GM03348 (cell line): ENCODE measurements at regions not wholly inside any gene's neighbourhood (a gene's known extent, or its start where the extent isn't known, plus 50 kb on each side); places are given as distances from the start of the nearest gene placed in this dataset.
"Not testable (repeated sequence)": the region's sequence is repeated elsewhere in the genome, so short reads cannot be mapped to it uniquely, and the experiment has no call there.

Experiments
- DNase-seq: peaks from one replicate; pipeline ENCODE4 v3.0.0; 2012; ENCODE audit warnings: low spot score

- no peak for DNase-seq
Observed at GRCh38 chr1:213535679-213536078, 452.1 kb upstream of the PROX1 start.

DNA sequence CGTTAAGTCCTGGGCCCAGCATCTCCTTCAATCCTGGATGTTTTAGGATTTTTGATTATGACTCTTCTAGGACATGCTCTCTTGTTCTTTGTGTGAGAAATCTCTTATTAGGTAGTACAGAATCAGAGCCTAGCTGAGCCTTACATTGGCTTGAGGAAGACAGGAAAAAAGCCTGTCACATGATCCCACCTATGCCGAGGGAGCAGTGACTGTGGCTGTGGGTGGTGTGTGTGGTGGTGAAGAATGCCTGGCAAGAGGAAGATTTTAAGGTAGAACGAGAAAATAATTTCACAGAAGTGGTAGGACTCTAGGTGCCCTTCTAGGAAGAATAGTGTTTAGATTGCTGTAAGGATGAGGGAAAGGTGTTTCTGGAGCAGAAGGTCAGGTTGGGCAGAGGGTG, 449.5 kb upstream of the PROX1 start:
- no peak for DNase-seq

DNA sequence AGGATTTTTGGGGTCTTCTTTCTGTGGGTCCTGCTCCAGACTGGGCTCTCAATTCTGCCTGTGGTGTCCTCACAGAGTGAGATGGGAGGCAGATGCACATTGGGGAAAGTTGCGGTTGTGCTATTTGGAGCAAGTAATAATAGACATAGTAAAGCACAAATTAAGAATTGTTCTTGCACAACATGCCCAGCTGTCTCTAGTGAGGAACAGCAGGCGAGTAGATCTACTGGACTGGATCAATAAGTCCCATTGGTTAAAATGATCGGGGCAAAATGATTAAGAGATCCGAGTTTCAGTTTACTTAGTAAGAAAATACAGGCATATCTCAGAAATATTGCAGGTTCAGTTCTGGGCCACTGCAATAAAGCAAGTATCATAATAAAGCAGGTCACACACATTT, 448.3 kb upstream of the PROX1 start:
- no peak for DNase-seq

DNA sequence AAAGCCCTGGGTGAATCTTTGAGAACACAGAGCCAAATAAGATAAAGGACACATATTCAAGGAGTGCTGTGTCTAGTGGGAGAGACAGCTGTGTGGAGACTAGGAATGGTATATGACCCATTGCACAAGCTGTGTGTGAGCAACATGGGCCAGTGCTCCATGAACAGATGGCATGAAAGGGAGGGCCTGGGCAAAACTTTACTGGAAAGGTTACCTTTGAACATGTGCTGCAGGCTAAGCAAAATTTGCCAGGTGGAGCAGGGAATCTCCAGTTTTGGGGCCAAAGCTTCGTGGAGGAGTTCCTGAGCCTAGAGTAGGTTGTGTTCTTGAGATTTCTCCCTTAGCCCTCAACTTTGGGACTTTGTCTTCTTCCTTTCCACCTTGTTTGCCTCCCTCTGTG, 446.1 kb upstream of the PROX1 start:
- DNase-seq = no peak

DNA sequence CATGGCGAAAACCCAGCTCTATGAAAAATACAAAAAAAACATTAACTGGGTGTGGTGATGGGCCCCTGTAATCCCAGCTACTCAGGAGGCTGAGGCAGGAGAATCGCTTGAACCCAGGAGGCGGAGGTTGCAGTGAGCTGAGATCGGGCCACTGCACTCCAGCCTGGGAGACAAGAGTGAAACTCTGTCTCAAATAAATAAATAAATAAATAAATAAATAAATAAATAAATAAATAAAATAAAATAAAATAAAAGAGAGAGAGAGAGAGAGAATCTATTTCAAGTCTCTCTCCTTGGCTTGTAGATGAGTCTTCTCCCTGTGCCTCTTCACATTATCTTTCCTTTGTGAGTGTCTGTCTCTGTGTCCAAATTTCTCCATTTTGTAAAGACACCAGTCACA, 442.6 kb upstream of the PROX1 start:
- DNase-seq = not testable (repeated sequence)

- DNase-seq = no peak
Observed at GRCh38 chr1:213549982-213550381, 437.8 kb upstream of the PROX1 start.

- no peak for DNase-seq
Observed at GRCh38 chr1:213550804-213551203, 437.0 kb upstream of the PROX1 start.

DNA sequence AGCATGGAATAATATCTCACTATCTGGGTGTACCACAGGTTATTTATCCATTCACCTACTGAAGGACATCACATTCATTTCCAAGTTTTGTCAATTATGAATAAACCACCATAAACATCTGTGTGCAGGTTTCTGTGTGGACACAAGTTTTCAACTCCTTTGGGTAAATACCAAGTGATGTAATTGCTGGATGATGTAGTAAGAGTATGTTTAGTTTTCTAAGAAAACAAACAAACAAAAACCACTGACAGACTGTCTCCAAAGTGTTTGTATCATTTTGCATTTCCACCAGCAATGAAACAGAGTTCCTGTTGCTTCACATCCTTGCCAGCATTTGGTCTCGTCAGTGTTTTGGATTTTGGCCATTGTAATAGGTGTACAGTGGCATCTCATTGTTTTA, 435.7 kb upstream of the PROX1 start:
- DNase-seq = no peak

DNA sequence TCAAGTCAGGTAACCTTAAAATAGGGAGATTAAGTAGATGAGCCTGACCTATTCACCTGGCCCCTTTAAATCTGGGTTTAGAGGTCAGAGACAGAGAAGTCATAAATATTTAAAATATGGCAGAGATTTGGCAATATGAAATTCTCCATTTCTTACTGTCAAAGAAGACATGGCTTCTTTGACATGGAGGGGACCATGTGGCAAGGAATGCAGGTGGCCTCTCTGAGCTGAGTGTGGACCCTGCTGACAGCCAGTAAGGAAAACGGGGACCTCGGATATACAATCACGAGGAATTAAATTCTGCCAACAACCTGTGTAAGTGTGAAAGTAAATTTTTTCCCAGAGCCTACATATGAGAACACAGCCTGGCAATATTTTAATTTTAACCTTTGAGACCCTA, 427.5 kb upstream of the PROX1 start:
- no peak for DNase-seq

DNA sequence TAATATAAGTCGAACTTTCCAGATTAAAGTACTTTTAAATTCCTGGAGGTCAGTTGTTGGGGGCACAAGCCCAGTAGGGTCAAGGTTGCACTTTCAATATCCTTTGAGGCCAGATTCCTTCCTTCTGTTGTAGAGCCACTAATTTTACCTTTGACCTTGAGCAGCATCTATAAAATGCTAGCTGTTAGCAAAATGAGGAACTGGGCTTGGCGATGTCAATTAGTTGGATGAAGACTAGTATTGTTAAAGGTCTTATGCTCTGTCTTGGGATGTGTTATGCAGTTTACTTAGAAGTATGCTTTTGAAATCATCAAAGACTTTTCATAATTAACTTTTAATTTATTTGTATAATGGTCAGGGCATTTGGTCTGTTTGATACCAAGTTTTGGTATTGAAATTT, 425.9 kb upstream of the PROX1 start:
- no peak for DNase-seq

DNA sequence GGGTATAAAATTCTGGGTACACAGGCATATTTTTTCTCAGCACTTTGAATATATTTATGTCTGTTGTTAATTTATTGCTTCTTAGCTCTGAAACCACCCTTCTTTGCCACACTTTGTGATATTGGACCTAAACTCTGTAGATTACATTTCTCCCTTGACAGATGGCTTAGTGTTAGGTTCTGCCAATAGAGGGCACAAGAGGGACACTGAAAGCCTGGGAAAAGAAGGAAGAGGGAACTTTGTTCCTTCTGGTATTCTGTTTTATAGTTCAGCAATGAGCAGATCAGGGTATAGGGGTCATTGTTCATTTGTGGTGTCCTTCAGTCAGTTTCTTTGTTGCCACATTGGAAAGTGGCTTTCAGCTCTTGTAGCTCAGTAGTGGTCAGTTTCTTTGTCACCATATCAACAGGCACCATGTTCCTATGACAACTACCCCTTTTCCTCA, 423.5 kb upstream of the PROX1 start:
- no peak for DNase-seq

- DNase-seq = no peak
Observed at GRCh38 chr1:213568929-213569815, 418.6 kb upstream of the PROX1 start.

GRCh38 chr1:213569816-213570150, 418.0 kb upstream of the PROX1 start:
- DNase-seq = no peak

DNA sequence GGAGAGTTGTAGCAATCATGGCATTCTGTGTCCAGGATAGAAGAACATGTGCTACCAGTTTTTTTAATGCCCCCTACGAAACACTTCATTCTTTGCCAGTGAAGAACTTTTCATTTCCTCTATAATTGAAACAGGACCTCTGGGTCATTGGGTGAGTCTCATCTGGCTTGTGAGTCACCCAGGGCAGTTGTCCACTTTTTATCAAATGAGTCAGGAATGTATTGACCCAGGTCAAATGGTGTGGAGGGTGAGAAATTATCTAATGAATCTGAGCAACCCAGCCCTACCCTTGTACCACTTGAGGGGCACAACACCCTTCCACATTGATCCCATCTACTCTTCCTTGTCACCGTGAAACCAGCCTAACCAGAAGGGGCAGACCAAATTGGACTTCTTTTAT, 417.3 kb upstream of the PROX1 start:
- DNase-seq = no peak

- no peak for DNase-seq
Observed at GRCh38 chr1:213571419-213571818, 416.4 kb upstream of the PROX1 start.

DNA sequence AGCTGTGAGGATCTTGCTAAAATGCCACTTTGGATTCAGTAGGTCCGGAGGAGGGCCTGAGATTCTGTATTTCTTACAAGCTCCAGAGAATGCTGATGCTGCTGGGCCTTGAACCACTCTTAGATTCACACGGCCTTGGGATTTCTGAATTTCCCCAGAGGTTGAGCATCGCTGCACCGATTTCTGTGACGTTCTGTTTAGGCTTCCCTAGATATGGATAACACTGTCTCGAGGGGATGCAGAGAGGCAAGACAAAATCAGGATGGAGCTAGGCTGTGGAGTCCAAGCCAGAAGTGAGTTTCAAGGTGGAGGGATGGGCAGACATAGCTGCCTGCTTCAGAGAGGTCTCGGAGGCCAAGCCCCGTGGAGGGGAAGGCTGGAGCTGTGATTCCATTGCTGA, 415.9 kb upstream of the PROX1 start:
- DNase-seq = no peak

- no peak for DNase-seq
Observed at GRCh38 chr1:213572912-213573647, 414.7 kb upstream of the PROX1 start.

GRCh38 chr1:213573648-213574009, 414.1 kb upstream of the PROX1 start:
- DNase-seq = no peak

DNA sequence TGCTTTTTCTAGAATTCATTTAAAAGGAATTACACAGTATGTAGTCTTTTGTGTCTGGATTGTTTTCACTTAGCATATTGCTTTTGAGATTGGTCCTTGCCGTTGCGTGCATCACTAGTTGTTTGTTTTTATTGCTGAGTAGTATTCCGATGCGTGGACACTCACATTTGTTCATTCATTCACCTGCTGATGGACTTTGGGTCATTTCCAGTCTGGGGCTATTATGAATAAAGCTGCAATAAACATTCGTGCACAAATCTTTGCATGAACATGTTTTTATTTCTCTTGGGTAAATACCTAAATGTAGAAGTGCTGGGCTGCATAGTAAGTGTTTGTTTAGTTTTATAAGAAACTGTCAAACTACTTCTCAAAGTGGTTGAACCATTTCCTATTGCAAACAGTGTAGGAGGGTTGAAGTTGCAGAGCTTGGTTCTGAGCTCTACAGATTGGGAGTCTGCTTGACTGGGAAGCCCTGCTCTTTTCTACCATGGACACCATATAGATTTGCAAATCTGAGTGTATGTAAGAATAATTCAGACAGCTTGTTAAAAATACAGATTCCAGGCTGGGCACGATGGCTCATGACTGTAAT, 404.7 kb upstream of the PROX1 start:
- DNase-seq = no peak

GRCh38 chr1:213584272-213584671, 403.5 kb upstream of the PROX1 start:
- no peak for DNase-seq

GRCh38 chr1:213585402-213585801, 402.4 kb upstream of the PROX1 start:
- no peak for DNase-seq

GRCh38 chr1:213585959-213586586, 401.7 kb upstream of the PROX1 start:
- DNase-seq = no peak

- DNase-seq = no peak
Observed at GRCh38 chr1:213586587-213586972, 401.2 kb upstream of the PROX1 start.
